ENCODE measurements at regions not wholly inside any gene's neighbourhood (a gene's known extent, or its start where the extent isn't known, plus 50 kb on each side); places are given as distances from the start of the nearest gene placed in this dataset.

DNA sequence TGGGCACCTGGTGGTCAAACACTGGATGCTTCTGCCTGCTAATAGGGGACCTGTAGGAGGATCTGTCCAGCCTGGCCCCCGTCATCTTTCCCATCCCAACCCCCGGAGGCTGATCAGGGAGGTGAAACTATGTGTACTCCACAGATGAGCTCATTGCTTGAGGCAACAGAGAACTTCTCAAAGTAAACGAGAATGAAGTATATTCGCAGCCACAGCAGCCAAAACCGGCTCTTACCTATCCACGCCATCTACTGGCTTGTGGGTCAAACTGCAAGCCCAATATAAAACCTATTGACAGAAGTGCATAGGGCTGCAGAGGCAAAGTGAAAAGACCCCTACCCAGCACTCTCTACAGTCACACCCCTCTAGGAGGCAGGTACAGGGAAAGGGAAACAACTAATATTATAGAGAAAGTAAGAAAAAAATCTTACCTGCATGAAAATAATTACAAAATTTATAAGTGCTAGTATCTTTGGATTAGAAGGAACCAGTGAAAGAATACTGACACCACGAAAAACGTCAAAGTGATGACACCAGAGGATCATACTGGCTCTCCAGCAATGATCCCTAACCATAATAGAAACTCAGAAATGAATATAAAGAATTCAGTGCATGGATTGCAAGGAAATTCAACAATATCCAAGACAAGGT lies 973.5 kb downstream of the ANKRD7 start:
- Histone ChIP-seq H4K20me1 (ENCODE audit: control insufficient read depth, insufficient read depth) (no peaks in the 10 kb centered on the region), H3K79me2 (ENCODE audit: control insufficient read depth, insufficient read depth, low read length) (no peaks in the 10 kb centered on the region), H3K27me3 (replicated peaks in 1 of 2; ENCODE audit: control insufficient read depth in 2 of 2, insufficient read depth in 2 of 2, low read length in 1 of 2) (no peaks in the 10 kb centered on the region), H3K36me3 (ENCODE audit: control insufficient read depth in 2 of 2, insufficient read depth in 2 of 2, low read length in 1 of 2) (no peaks in the 10 kb centered on the region), H3K27ac (ENCODE audit: control insufficient read depth, insufficient read depth) (no peak overlapping the region), H3K9ac (ENCODE audit: control insufficient read depth, insufficient read depth, low read length) (no peak overlapping the region), H3K4me2 (ENCODE audit: control insufficient read depth, insufficient read depth) (no peak overlapping the region), H3K4me1 (ENCODE audit: control insufficient read depth, insufficient read depth, low read length) (no peaks in the 10 kb centered on the region), H3K4me3 (no peak overlapping the region), H2AFZ (ENCODE audit: control insufficient read depth, low read depth, low read length) (no peak overlapping the region), H3K9me3 (replicated peaks; ENCODE audit: control insufficient read depth, insufficient read depth, low read length) (no peaks in the 10 kb centered on the region)
- SMC1A ChIA-PET (ENCODE audit: uncharacterized antibody, unreplicated experiment) = interaction anchor here (1.3 kb wide), 1 partner anchor 277 kb away, joined by 3 read pairs; no protein-coding TSS in a partner anchor
- WGBS (ENCODE audit: insufficient coverage, insufficient replicate concordance, low lambda C conversion rate, missing lambda C conversion rate) = 2% methylated on average over 8 of the region's 8 CpGs
- ATAC-seq (peak; percentile 93), DNase-seq (ENCODE audit: low read depth, low spot score) (peak; percentile 0), FAIRE-seq (peak; percentile 72)
- no TSS peak for BruUV-seq (replicated peaks)
- POLR2A ChIA-PET = no interaction called here
- CTCF ChIA-PET = interaction anchor here (0.6 to 2.3 kb wide), 11 partner anchors 9 to 326 kb away, joined by 3 to 6 read pairs (median 3); no protein-coding TSS in a partner anchor
- in situ Hi-C loops (cut with MboI) (loop anchor here (25.0 kb wide), 1 partner anchor 836 kb away; no protein-coding TSS in a partner anchor), intact Hi-C loops (cut with micrococcal nuclease; ENCODE audit: unreplicated experiment) (no loop called here)
- RAD21 ChIA-PET (ENCODE audit: unreplicated experiment) = no interaction called here
- TF ChIP-seq TCF3 (IDR thresholded peaks at IDR 0.05; ENCODE audit: borderline replicate concordance, insufficient read depth, low read depth, low read length) (no peak), BACH1 (IDR thresholded peaks at IDR 0.05; ENCODE audit: borderline replicate concordance) (no peak), HDAC2 (IDR thresholded peaks at IDR 0.05) (no peak), RELA (IDR thresholded peaks at IDR 0.05; ENCODE audit: borderline replicate concordance, partially characterized antibody) (no peak), KLF5 (IDR thresholded peaks at IDR 0.05; ENCODE audit: partially characterized antibody) (no peak), MEF2A (IDR thresholded peaks at IDR 0.05; ENCODE audit: insufficient read depth, low read depth, low read length) (no peak), RB1 (IDR thresholded peaks at IDR 0.05; ENCODE audit: borderline replicate concordance) (no peak), NFIC (IDR thresholded peaks at IDR 0.05; ENCODE audit: low read depth, low read length) (no peak), SMC3 (IDR thresholded peaks at IDR 0.05; ENCODE audit: borderline replicate concordance, low read length) (peak; percentile 55; the same call in 1 of the 2 replicates), LARP7 (IDR thresholded peaks at IDR 0.05) (no peak), PAX5 (IDR thresholded peaks at IDR 0.05; ENCODE audit: borderline replicate concordance, low read depth, low read length) (no peak), ZSCAN29 (IDR thresholded peaks at IDR 0.05) (no peak), SREBF2 (IDR thresholded peaks at IDR 0.05; ENCODE audit: low read length) (no peak), STAT1 (conservative IDR thresholded peaks at IDR 0.05) (no peak), SREBF1 (IDR thresholded peaks at IDR 0.05; ENCODE audit: low read length) (no peak)
- TF ChIP-seq, protein P1, sequence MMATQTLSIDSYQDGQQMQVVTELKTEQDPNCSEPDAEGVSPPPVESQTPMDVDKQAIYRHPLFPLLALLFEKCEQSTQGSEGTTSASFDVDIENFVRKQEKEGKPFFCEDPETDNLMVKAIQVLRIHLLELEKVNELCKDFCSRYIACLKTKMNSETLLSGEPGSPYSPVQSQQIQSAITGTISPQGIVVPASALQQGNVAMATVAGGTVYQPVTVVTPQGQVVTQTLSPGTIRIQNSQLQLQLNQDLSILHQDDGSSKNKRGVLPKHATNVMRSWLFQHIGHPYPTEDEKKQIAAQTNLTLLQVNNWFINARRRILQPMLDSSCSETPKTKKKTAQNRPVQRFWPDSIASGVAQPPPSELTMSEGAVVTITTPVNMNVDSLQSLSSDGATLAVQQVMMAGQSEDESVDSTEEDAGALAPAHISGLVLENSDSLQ (IDR thresholded peaks at IDR 0.05) = no peak
- TF ChIP-seq, protein P2, sequence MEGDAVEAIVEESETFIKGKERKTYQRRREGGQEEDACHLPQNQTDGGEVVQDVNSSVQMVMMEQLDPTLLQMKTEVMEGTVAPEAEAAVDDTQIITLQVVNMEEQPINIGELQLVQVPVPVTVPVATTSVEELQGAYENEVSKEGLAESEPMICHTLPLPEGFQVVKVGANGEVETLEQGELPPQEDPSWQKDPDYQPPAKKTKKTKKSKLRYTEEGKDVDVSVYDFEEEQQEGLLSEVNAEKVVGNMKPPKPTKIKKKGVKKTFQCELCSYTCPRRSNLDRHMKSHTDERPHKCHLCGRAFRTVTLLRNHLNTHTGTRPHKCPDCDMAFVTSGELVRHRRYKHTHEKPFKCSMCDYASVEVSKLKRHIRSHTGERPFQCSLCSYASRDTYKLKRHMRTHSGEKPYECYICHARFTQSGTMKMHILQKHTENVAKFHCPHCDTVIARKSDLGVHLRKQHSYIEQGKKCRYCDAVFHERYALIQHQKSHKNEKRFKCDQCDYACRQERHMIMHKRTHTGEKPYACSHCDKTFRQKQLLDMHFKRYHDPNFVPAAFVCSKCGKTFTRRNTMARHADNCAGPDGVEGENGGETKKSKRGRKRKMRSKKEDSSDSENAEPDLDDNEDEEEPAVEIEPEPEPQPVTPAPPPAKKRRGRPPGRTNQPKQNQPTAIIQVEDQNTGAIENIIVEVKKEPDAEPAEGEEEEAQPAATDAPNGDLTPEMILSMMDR (IDR thresholded peaks at IDR 0.05 in 2 of 3, conservative IDR thresholded peaks at IDR 0.05 in 1 of 3; ENCODE audit: control insufficient read depth in 2 of 3, extremely low read depth in 1 of 3, insufficient read depth in 1 of 3, low read depth in 3 of 3, low read length in 3 of 3) = peak; percentile 74 to 85 (median 76)
- TF ChIP-seq, protein P3, sequence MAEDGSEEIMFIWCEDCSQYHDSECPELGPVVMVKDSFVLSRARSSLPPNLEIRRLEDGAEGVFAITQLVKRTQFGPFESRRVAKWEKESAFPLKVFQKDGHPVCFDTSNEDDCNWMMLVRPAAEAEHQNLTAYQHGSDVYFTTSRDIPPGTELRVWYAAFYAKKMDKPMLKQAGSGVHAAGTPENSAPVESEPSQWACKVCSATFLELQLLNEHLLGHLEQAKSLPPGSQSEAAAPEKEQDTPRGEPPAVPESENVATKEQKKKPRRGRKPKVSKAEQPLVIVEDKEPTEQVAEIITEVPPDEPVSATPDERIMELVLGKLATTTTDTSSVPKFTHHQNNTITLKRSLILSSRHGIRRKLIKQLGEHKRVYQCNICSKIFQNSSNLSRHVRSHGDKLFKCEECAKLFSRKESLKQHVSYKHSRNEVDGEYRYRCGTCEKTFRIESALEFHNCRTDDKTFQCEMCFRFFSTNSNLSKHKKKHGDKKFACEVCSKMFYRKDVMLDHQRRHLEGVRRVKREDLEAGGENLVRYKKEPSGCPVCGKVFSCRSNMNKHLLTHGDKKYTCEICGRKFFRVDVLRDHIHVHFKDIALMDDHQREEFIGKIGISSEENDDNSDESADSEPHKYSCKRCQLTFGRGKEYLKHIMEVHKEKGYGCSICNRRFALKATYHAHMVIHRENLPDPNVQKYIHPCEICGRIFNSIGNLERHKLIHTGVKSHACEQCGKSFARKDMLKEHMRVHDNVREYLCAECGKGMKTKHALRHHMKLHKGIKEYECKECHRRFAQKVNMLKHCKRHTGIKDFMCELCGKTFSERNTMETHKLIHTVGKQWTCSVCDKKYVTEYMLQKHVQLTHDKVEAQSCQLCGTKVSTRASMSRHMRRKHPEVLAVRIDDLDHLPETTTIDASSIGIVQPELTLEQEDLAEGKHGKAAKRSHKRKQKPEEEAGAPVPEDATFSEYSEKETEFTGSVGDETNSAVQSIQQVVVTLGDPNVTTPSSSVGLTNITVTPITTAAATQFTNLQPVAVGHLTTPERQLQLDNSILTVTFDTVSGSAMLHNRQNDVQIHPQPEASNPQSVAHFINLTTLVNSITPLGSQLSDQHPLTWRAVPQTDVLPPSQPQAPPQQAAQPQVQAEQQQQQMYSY (CRISPR knock-in tag; IDR thresholded peaks at IDR 0.05) = no peak
